Globus pallidus (tissue), 1 donor: ENCODE measurements at regions not wholly inside any gene's neighbourhood (a gene's known extent, or its start where the extent isn't known, plus 50 kb on each side); places are given as distances from the start of the nearest gene placed in this dataset.

Experiments used
- DNase-seq: peaks from one replicate; pipeline ENCODE4 v3.0.0-alpha.2; 2015; ENCODE audit warnings: low spot score

DNA sequence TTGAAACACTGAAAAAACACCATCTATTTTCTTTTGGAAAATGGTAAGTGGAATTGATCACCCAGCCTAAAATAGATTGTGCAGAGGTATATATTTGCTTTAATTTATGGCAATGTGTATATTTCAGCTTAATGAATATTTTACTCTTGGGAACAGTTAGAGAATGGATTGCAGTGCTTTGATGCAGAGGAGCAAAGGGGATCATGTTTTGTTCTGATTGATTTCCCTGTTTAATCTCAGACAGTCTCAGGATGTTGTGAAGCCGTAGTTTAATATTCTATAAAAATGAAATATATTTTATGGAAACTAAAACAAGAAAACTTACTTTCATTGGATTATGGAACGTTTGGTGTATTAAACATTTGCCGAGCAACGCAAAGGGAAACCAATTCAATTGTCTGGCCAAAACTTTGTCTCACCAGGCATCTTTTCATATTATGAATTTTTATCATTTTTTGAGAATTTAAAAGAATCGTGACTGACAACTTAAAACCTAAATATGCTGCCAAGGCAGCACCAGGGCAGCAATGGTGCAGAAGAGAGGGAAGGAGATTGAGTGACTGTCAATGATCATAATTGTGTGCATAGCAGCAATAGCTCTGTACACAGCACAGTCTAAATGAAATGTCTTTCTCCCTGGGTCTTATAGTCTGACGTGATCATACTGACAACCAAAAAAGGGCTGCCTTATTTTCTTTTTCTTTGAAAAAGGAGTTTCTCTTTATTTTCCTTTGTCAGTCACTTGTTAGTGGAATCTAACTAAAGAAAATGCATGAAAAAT, 105.5 kb upstream of the EPHA7 start:
- DNase-seq, result no peak

- no peak for DNase-seq
Observed at GRCh38 chr6:93523365-93523764, 104.0 kb upstream of the EPHA7 start.

DNA sequence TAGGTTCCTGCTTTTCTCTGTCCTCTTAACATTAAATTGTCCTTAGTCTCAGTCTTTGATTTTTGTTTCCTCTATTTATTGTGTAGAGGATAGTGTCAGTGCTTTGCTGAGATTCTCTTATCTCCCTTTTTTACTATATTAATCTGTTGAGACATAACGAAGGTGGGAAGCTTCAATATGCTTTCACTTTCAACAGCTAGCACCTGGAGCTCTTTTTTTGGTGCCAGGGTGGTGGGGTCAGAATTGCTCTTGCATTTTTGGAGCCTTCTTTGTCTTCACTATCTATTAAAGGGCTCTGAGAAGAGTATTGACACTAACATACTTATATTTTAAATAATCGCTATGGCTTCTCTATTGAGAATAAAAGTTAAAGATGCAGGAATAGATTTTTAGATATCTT, 97.1 kb upstream of the EPHA7 start:
- DNase-seq, result no peak

- no peak for DNase-seq
Observed at GRCh38 chr6:93515736-93516135, 96.4 kb upstream of the EPHA7 start.

GRCh38 chr6:93498713-93499112, 79.4 kb upstream of the EPHA7 start:
- no peak for DNase-seq

DNA sequence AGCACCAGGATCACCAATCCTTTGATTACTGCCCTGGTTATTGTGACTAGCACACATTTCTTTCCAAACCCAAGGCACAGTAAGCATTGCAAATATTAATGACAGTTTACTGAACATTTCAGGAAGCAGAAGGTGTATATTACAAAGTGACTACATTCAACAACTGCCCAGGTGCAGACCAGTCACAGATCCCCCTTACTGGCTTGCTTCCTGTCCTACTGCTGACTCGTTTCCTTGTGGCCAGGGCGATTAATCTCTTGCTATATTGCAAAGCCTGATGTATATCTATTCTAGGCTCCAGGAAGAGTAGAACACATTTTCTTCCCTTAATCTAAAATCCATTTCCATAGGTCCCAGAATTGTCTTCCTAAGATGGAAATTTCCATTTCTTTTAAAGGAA, 77.2 kb upstream of the EPHA7 start:
- no peak for DNase-seq

- DNase-seq, result no peak
Observed at GRCh38 chr6:93494057-93494456, 74.7 kb upstream of the EPHA7 start.

- DNase-seq, result no peak
Observed at GRCh38 chr6:93474733-93475179, 55.4 kb upstream of the EPHA7 start.

GRCh38 chr6:93471281-93471680, 51.9 kb upstream of the EPHA7 start:
- no peak for DNase-seq
